ENCODE measurements at regions not wholly inside any gene's neighbourhood (a gene's known extent, or its start where the extent isn't known, plus 50 kb on each side); places are given as distances from the start of the nearest gene placed in this dataset.

DNA sequence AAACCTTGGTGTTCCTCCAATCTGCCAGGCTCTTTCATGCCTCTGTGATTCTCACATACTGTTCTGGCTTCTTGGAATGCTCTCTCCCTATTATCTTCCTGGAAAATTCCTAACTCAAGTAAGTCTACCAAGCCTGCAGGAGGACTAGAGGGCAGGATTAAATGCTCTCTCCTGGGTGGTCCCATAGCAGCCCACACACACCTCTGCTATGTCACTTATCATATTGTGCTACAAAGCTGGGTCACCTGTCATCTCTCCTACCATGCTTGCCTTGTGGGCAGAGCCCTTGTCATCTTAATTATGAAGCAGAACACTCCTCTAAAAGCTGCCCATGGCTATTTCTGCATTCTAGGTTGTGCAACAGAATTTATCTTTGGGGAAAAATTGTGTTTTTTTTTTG is 344.5 kb upstream of the NOCT start:
- Mint-ChIP-seq H3K4me3 (no peak overlapping the region), H3K9me3 (peaks cover 2% of the 10 kb centered on the region), H3K27ac (ENCODE audit: unreplicated experiment) (no peak overlapping the region), H3K4me1 (peaks cover 22% of the 10 kb centered on the region), H3K27me3 (ENCODE audit: low read depth) (no peaks in the 10 kb centered on the region), H3K36me3 (ENCODE audit: low read depth) (no peaks in the 10 kb centered on the region)
- no peak for DNase-seq (ENCODE audit: low read depth, low spot score)
- TF ChIP-seq, protein P1, sequence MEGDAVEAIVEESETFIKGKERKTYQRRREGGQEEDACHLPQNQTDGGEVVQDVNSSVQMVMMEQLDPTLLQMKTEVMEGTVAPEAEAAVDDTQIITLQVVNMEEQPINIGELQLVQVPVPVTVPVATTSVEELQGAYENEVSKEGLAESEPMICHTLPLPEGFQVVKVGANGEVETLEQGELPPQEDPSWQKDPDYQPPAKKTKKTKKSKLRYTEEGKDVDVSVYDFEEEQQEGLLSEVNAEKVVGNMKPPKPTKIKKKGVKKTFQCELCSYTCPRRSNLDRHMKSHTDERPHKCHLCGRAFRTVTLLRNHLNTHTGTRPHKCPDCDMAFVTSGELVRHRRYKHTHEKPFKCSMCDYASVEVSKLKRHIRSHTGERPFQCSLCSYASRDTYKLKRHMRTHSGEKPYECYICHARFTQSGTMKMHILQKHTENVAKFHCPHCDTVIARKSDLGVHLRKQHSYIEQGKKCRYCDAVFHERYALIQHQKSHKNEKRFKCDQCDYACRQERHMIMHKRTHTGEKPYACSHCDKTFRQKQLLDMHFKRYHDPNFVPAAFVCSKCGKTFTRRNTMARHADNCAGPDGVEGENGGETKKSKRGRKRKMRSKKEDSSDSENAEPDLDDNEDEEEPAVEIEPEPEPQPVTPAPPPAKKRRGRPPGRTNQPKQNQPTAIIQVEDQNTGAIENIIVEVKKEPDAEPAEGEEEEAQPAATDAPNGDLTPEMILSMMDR (conservative IDR thresholded peaks at IDR 0.05) = no peak

DNA sequence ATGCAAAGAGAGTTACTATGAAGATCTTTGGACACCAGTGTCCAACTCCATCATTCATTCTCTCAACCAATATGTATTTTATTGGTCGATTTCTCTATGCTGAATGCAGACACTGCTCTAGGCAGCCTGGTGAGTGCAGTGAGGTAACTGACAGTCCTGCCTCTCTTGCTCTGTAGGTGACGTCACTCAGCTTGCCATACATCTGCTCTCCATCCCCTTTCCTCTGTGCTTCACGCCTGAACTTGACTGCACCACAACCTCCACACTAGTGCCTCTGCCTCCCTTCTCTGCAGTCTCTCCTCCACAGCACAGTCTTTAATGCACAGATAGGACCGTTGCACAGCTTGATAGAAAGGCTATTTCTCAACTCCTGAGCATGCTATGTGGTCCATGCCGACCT is 344.9 kb upstream of the NOCT start:
- no peaks in the 10 kb centered on the region for H3K27me3 Mint-ChIP-seq (ENCODE audit: low read depth)

DNA sequence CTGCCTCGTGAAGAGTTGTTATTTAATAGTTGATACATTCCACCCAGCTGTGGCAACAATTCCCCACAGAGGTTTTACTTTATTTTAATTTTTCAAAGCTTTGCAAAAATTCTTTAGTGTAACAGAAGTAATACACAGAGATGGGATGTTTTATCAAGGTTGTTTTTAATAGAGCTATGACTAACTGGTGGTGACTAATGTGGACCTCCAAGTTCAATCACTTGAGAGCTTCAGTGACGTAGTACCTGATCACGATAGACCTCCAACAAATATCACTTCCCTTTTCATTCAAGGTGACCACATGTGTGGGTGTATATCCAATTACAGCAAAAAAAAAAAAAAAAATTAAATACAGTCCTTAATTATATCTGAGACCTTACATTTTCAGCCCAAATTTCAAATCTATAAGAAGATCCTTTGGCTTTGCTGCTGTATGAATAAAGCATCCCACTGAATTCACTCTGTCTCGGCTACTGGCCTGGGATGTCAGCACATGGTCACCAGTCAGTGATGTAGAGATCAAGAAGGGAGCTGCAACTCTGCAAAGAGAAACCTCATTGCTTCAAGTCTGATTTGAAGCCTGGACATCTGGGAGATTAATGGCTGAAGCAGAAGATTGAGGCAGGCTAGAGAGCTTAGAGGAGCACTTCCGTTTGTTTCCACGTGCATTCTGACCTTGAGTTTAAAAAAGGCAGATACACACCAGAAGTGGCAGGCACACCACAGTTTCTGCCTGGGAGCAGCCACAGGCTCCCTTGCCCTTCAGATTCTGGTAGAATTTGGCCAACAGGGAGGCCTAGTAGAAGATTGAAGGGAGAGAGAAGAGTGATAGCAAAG is 345.9 kb upstream of the NOCT start:
- H3K4me1 Mint-ChIP-seq = peaks cover 22% of the 10 kb centered on the region
- no peaks in the 10 kb centered on the region for H3K27me3 Mint-ChIP-seq (ENCODE audit: low read depth)
- no peak for DNase-seq (ENCODE audit: low read depth, low spot score)
- no peak overlapping the region for H3K27ac Mint-ChIP-seq (ENCODE audit: unreplicated experiment)
- TF ChIP-seq, protein P1 (conservative IDR thresholded peaks at IDR 0.05) = no peak
- no peaks in the 10 kb centered on the region for H3K36me3 Mint-ChIP-seq (ENCODE audit: low read depth)
- peaks cover 2% of the 10 kb centered on the region for H3K9me3 Mint-ChIP-seq
- H3K4me3 Mint-ChIP-seq = no peak overlapping the region

More for the DNA sequence above, 344.9 kb upstream of the NOCT start:
- H3K9me3 Mint-ChIP-seq = peaks cover 2% of the 10 kb centered on the region
- no peaks in the 10 kb centered on the region for H3K36me3 Mint-ChIP-seq (ENCODE audit: low read depth)
- no peak overlapping the region for H3K4me3 Mint-ChIP-seq
- H3K4me1 Mint-ChIP-seq = peaks cover 22% of the 10 kb centered on the region
- TF ChIP-seq, protein P1 (conservative IDR thresholded peaks at IDR 0.05) = no peak
- DNase-seq (ENCODE audit: low read depth, low spot score) = no peak
- H3K27ac Mint-ChIP-seq (ENCODE audit: unreplicated experiment) = peak overlapping the region; percentile 2

DNA sequence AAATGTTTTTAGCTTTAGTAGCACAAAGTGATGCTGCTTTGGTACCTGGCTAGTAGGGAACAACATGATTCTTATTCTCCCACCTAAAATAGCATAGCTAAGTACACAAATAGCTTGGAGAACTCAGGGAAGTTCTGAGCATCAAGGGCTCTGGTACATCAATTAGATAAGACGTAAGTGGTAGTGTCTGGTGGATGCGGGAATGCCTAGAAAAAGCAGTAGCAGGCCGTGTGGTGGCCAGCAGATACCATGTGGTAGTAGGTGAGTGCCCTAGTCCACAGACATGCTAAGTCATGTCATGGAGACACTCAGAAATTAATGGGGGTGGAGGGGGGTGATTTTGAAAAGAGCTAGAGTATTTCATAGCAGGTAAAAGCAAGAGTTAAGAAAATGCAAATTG is 347.3 kb upstream of the NOCT start:
- H3K4me1 Mint-ChIP-seq = peaks cover 14% of the 10 kb centered on the region
- DNase-seq (ENCODE audit: low read depth, low spot score) = no peak
- H3K9me3 Mint-ChIP-seq = peaks cover 2% of the 10 kb centered on the region
- H3K4me3 Mint-ChIP-seq = no peak overlapping the region
- peak overlapping the region; percentile 59 for H3K27ac Mint-ChIP-seq (ENCODE audit: unreplicated experiment)
- H3K27me3 Mint-ChIP-seq (ENCODE audit: low read depth) = no peaks in the 10 kb centered on the region
- TF ChIP-seq, protein P1 (conservative IDR thresholded peaks at IDR 0.05) = no peak
- H3K36me3 Mint-ChIP-seq (ENCODE audit: low read depth) = no peaks in the 10 kb centered on the region

DNA sequence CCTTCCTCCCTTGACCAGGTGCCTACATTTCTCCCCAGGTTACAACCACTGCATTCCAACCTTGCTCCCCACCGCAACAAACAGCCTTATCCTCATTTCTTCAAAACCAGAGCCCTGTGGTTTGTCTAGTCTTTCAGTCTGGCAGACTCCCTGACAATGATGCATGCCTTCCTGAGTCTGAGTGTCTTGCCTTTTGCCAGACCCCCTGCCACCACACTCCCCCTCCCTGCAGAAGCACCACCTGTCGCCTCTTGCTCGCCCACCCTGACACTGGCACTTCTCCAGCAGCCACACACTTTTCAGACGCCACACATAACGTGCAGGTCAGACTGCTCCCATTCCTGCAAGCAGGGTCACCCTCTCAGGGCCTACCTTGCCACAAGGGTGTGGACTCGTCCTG is 349.2 kb upstream of the NOCT start:
- Mint-ChIP-seq H3K4me3 (no peak overlapping the region), H3K9me3 (peaks cover 2% of the 10 kb centered on the region), H3K27ac (ENCODE audit: unreplicated experiment) (no peak overlapping the region)

More for the DNA sequence above, 349.2 kb upstream of the NOCT start:
- no peaks in the 10 kb centered on the region for H3K36me3 Mint-ChIP-seq (ENCODE audit: low read depth)
- no peaks in the 10 kb centered on the region for H3K4me1 Mint-ChIP-seq
- H3K27me3 Mint-ChIP-seq (ENCODE audit: low read depth) = no peaks in the 10 kb centered on the region
- TF ChIP-seq, protein P1 (conservative IDR thresholded peaks at IDR 0.05) = no peak
- no peak for DNase-seq (ENCODE audit: low read depth, low spot score)

Data from neural crest cell (in vitro differentiated cells).